ENCODE measurements at regions not wholly inside any gene's neighbourhood (a gene's known extent, or its start where the extent isn't known, plus 50 kb on each side); places are given as distances from the start of the nearest gene placed in this dataset.

GRCh38 chr4:64724689-64725088, 315.4 kb upstream of the TECRL start:
- H3K36me3 ChIP-seq, result no peaks in the 10 kb centered on the region
- no peak overlapping the region for H3K4me3 ChIP-seq (ENCODE audit: low read depth, low read length)
- no peaks in the 10 kb centered on the region for H3K4me1 ChIP-seq
- TF ChIP-seq CTCF (IDR thresholded peaks at IDR 0.05; ENCODE audit: low read depth, low read length), result no peak
- no peak for DNase-seq
- no peaks in the 10 kb centered on the region for H3K9me3 ChIP-seq
- H3K27me3 ChIP-seq, result no peaks in the 10 kb centered on the region

GRCh38 chr4:64721106-64721505, 311.9 kb upstream of the TECRL start:
- no peak for DNase-seq
- Histone ChIP-seq H3K4me3 (ENCODE audit: low read depth, low read length) (no peak overlapping the region), H3K4me1 (no peaks in the 10 kb centered on the region), H3K36me3 (no peaks in the 10 kb centered on the region), H3K27me3 (no peaks in the 10 kb centered on the region), H3K9me3 (no peaks in the 10 kb centered on the region)
- TF ChIP-seq CTCF (IDR thresholded peaks at IDR 0.05; ENCODE audit: low read depth, low read length), result no peak

- Histone ChIP-seq H3K9me3 (no peaks in the 10 kb centered on the region), H3K27me3 (no peaks in the 10 kb centered on the region), H3K36me3 (no peaks in the 10 kb centered on the region), H3K4me3 (ENCODE audit: low read depth, low read length) (no peak overlapping the region), H3K4me1 (no peaks in the 10 kb centered on the region)
- no peak for TF ChIP-seq CTCF (IDR thresholded peaks at IDR 0.05; ENCODE audit: low read depth, low read length)
- no peak for DNase-seq
Measured at GRCh38 chr4:64718091-64718490, 308.8 kb upstream of the TECRL start.

GRCh38 chr4:64715741-64716140, 306.5 kb upstream of the TECRL start:
- Histone ChIP-seq H3K4me1 (no peaks in the 10 kb centered on the region), H3K4me3 (ENCODE audit: low read depth, low read length) (no peak overlapping the region), H3K9me3 (no peaks in the 10 kb centered on the region), H3K36me3 (no peaks in the 10 kb centered on the region), H3K27me3 (no peaks in the 10 kb centered on the region)
- no peak for TF ChIP-seq CTCF (IDR thresholded peaks at IDR 0.05; ENCODE audit: low read depth, low read length)
- DNase-seq, result no peak

- H3K4me1 ChIP-seq, result no peaks in the 10 kb centered on the region
- H3K27me3 ChIP-seq, result no peaks in the 10 kb centered on the region
- H3K9me3 ChIP-seq, result no peaks in the 10 kb centered on the region
- H3K4me3 ChIP-seq (ENCODE audit: low read depth, low read length), result no peak overlapping the region
- H3K36me3 ChIP-seq, result no peaks in the 10 kb centered on the region
- TF ChIP-seq CTCF (IDR thresholded peaks at IDR 0.05; ENCODE audit: low read depth, low read length), result peak; percentile 62
- DNase-seq, result no peak
Measured at GRCh38 chr4:64713256-64713840, 304.1 kb upstream of the TECRL start.

- Histone ChIP-seq H3K36me3 (no peaks in the 10 kb centered on the region), H3K4me3 (ENCODE audit: low read depth, low read length) (no peak overlapping the region), H3K4me1 (no peaks in the 10 kb centered on the region), H3K9me3 (no peaks in the 10 kb centered on the region), H3K27me3 (no peaks in the 10 kb centered on the region)
- TF ChIP-seq CTCF (IDR thresholded peaks at IDR 0.05; ENCODE audit: low read depth, low read length), result no peak
- no peak for DNase-seq
Measured at GRCh38 chr4:64712590-64712989, 303.3 kb upstream of the TECRL start.
